ENCODE measurements at regions not wholly inside any gene's neighbourhood (a gene's known extent, or its start where the extent isn't known, plus 50 kb on each side); places are given as distances from the start of the nearest gene placed in this dataset.

- TF ChIP-seq ATF3 (IDR thresholded peaks at IDR 0.05; ENCODE audit: insufficient read depth, low read depth, low read length): no peak
- no peak for TF ChIP-seq EP300 (IDR thresholded peaks at IDR 0.05; ENCODE audit: borderline replicate concordance in 1 of 2, low read depth in 2 of 2, low read length in 2 of 2)
- no peak for TF ChIP-seq EZH2 (IDR thresholded peaks at IDR 0.05; ENCODE audit: low read depth, low read length, severe bottlenecking)
- TF ChIP-seq POLR2A (IDR thresholded peaks at IDR 0.05; ENCODE audit: control extremely low read depth in 1 of 2, low read depth in 2 of 2, low read length in 2 of 2): no peak
- no peak for TF ChIP-seq SP1 (IDR thresholded peaks at IDR 0.05; ENCODE audit: low read depth, low read length)
- TF ChIP-seq MAX (IDR thresholded peaks at IDR 0.05): no peak
- no peak for TF ChIP-seq SUZ12 (IDR thresholded peaks at IDR 0.05; ENCODE audit: low read length)
- TF ChIP-seq CTCF (IDR thresholded peaks at IDR 0.05; ENCODE audit: control extremely low read depth in 1 of 3, insufficient read depth in 1 of 3, low read depth in 1 of 3, low read length in 3 of 3): no peak
- TF ChIP-seq TAF7 (optimal IDR thresholded peaks at IDR 0.05; ENCODE audit: borderline replicate concordance, low read depth, low read length): no peak
- TF ChIP-seq SP4 (IDR thresholded peaks at IDR 0.05; ENCODE audit: low read length): no peak
- TF ChIP-seq POLR2AphosphoS5 (IDR thresholded peaks at IDR 0.05; ENCODE audit: low read depth, low read length): no peak
Observed at GRCh38 chr3:22012471-22012870, 261.5 kb upstream of the ZNF385D start.

Measured in H1 (cell line).